ENCODE measurements at regions not wholly inside any gene's neighbourhood (a gene's known extent, or its start where the extent isn't known, plus 50 kb on each side); places are given as distances from the start of the nearest gene placed in this dataset.

DNA sequence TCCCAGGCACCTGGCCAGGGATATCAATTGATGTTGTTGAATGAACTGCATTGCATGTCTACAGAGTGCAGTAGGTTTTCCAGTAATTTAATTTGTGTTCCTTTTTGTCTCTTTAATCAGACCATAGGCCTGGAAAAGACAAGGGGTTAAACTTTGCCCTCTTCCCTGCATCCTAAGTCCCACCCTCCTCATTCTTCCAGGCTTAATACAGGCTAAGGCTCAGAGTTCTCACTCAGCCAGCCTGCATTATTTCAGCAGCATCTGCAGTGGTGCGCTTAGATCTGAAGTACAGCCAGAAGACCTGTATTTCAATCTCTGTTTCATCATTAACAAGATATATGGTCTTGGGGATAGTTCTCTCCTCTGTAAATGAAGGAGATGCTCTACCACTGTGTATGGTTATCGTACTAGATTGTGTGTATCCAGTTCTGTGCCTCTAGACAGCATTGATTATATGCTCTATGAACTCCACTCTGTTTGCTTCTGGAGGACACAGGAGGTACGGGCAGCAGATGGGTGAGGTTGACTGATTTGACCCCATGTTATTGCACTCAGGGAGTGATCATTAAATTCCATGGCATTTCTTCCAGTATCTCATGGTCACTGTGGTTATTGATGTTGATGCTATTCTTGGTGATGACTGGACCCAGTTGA, 286.1 kb downstream of the RPS6KC1 start:
- WGBS (ENCODE audit: low lambda C conversion rate) = 56% methylated on average over 3 of the region's 3 CpGs
- ChIA-PET CTCF (no interaction called here), POLR2A (no interaction called here)
- H3F3A ChIP-seq (replicated peaks; ENCODE audit: insufficient read depth) = no peaks in the 10 kb centered on the region
- no peaks in the 10 kb centered on the region for H4K20me1 ChIP-seq (ENCODE audit: insufficient read depth)
- no peaks in the 10 kb centered on the region for H3K9me3 ChIP-seq
- no peak for DNase-seq
- no peak overlapping the region for H3K4me3 ChIP-seq (ENCODE audit: low read depth in 2 of 2, low read length in 1 of 2)
- H3K4me2 ChIP-seq = no peak overlapping the region
- H3K36me3 ChIP-seq (replicated peaks in 1 of 2; ENCODE audit: control insufficient read depth in 1 of 2, insufficient read depth in 2 of 2, low read length in 1 of 2) = no peaks in the 10 kb centered on the region
- no peaks in the 10 kb centered on the region for H3K27me3 ChIP-seq (ENCODE audit: insufficient read depth)
- no peaks in the 10 kb centered on the region for H3K4me1 ChIP-seq (ENCODE audit: control insufficient read depth in 1 of 2, insufficient read depth in 2 of 2, low read depth in 1 of 2, low read length in 1 of 2)
- no peak for TF ChIP-seq TAF1 (IDR thresholded peaks at IDR 0.05; ENCODE audit: borderline replicate concordance, low read depth, low read length)
- no peak for TF ChIP-seq GATA2 (CRISPR knock-in tag; IDR thresholded peaks at IDR 0.05)
- TF ChIP-seq FOSL2 (IDR thresholded peaks at IDR 0.05; ENCODE audit: borderline replicate concordance, low read depth) = no peak
- TF ChIP-seq RAD21 (IDR thresholded peaks at IDR 0.05; ENCODE audit: low read length) = no peak
- TF ChIP-seq SMC3 (IDR thresholded peaks at IDR 0.05; ENCODE audit: low read depth, low read length) = no peak
- TF ChIP-seq, protein P1, sequence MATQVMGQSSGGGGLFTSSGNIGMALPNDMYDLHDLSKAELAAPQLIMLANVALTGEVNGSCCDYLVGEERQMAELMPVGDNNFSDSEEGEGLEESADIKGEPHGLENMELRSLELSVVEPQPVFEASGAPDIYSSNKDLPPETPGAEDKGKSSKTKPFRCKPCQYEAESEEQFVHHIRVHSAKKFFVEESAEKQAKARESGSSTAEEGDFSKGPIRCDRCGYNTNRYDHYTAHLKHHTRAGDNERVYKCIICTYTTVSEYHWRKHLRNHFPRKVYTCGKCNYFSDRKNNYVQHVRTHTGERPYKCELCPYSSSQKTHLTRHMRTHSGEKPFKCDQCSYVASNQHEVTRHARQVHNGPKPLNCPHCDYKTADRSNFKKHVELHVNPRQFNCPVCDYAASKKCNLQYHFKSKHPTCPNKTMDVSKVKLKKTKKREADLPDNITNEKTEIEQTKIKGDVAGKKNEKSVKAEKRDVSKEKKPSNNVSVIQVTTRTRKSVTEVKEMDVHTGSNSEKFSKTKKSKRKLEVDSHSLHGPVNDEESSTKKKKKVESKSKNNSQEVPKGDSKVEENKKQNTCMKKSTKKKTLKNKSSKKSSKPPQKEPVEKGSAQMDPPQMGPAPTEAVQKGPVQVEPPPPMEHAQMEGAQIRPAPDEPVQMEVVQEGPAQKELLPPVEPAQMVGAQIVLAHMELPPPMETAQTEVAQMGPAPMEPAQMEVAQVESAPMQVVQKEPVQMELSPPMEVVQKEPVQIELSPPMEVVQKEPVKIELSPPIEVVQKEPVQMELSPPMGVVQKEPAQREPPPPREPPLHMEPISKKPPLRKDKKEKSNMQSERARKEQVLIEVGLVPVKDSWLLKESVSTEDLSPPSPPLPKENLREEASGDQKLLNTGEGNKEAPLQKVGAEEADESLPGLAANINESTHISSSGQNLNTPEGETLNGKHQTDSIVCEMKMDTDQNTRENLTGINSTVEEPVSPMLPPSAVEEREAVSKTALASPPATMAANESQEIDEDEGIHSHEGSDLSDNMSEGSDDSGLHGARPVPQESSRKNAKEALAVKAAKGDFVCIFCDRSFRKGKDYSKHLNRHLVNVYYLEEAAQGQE (IDR thresholded peaks at IDR 0.05; ENCODE audit: low read depth, low read length) = no peak
- TF ChIP-seq, protein P2, sequence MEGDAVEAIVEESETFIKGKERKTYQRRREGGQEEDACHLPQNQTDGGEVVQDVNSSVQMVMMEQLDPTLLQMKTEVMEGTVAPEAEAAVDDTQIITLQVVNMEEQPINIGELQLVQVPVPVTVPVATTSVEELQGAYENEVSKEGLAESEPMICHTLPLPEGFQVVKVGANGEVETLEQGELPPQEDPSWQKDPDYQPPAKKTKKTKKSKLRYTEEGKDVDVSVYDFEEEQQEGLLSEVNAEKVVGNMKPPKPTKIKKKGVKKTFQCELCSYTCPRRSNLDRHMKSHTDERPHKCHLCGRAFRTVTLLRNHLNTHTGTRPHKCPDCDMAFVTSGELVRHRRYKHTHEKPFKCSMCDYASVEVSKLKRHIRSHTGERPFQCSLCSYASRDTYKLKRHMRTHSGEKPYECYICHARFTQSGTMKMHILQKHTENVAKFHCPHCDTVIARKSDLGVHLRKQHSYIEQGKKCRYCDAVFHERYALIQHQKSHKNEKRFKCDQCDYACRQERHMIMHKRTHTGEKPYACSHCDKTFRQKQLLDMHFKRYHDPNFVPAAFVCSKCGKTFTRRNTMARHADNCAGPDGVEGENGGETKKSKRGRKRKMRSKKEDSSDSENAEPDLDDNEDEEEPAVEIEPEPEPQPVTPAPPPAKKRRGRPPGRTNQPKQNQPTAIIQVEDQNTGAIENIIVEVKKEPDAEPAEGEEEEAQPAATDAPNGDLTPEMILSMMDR (IDR thresholded peaks at IDR 0.05) = no peak
- TF ChIP-seq MAX (IDR thresholded peaks at IDR 0.05; ENCODE audit: low read depth) = no peak
- no peak for TF ChIP-seq RXRA (IDR thresholded peaks at IDR 0.05; ENCODE audit: borderline replicate concordance, low read depth)
- TF ChIP-seq YY1 (IDR thresholded peaks at IDR 0.05; ENCODE audit: low read depth) = no peak
- no peak for TF ChIP-seq CHD2 (IDR thresholded peaks at IDR 0.05; ENCODE audit: low read length, partially characterized antibody)
- TF ChIP-seq FOXJ3 (CRISPR knock-in tag; IDR thresholded peaks at IDR 0.05) = no peak
- TF ChIP-seq JUND (IDR thresholded peaks at IDR 0.05) = no peak
- no peak overlapping the region for H2AFZ ChIP-seq (ENCODE audit: low read depth)
- H3K9ac ChIP-seq = no peak overlapping the region
- no peak overlapping the region for H3K27ac ChIP-seq (ENCODE audit: low read depth in 2 of 2, low read length in 1 of 2)
- H3K9me2 ChIP-seq = no peaks in the 10 kb centered on the region
- no peaks in the 10 kb centered on the region for H3K79me2 ChIP-seq (ENCODE audit: insufficient read depth)

All from SK-N-SH (cell line).